K562 (cell line): ENCODE measurements at regions not wholly inside any gene's neighbourhood (a gene's known extent, or its start where the extent isn't known, plus 50 kb on each side); places are given as distances from the start of the nearest gene placed in this dataset.

Experiments used
- ATAC-seq: fragments of 200-7000 bp; cut with Tn5 transposase; 3 replicates; pipeline ENCODE4 v1.9.1; 2020; ENCODE audit warnings: moderate library complexity
- BruUV-seq: library from RNA; stranded (reverse); fragments of 400-500 nt; replicated peaks from 2 replicates; lab custom pipeline; 2021; lab: Mats Ljungman, UMichigan
- CTCF ChIA-PET: fragments of 300-600 bp; formaldehyde crosslinking; extraction: SDS; loops from one replicate; lab custom pipeline; 2021; ENCODE audit warnings: low intra/inter-chr PET ratio; lab: Yijun Ruan, JAX
- POLR2A ChIA-PET: fragments of 300-600, 350-650 bp; sonication (Branson Sonifier 250); formaldehyde crosslinking; extraction: SDS; loops from one replicate; lab custom pipeline; 2021; ENCODE audit warnings: antibody characterized with exemption, inconsistent platforms; lab: Yijun Ruan, JAX
- DNase-seq, 4 experiments: peaks; one replicate each; pipeline versions ENCODE4 v3.0.0 to v3.0.0-alpha.2; 2011 to 2018; ENCODE audit warnings: low spot score in 3 of 4, mixed read lengths in 3 of 4; ENCODE audit errors: extremely low read depth in 1 of 4
- FAIRE-seq: peaks from 2 replicates; lab custom pipeline; 2011; peaks lifted over from hg19 to GRCh38; lab: Jason Lieb, UNC
- H2AFZ ChIP-seq: 2 replicates; pipeline ENCODE4 v1.6.0; 2011; ENCODE audit warnings: low read depth, low read length, control low read depth, inconsistent platforms
- H3K27ac ChIP-seq: fragments of 200-600 bp; 3 replicates; pipeline ENCODE4 v1.8.0; 2011; ENCODE audit warnings: low read depth, mild to moderate bottlenecking, control low read depth, inconsistent platforms, low read length, moderate library complexity, mixed read lengths; ENCODE audit errors: extremely low read depth
- H3K27me3 ChIP-seq, 2 experiments: fragments of 300-600 bp in 1 of 2; 2 replicates in 1 of 2; 3 replicates in 1 of 2; pipeline versions ENCODE4 v1.6.0 to v1.8.0; 2011; ENCODE audit warnings: inconsistent platforms in 2 of 2, low read length in 2 of 2, mild to moderate bottlenecking in 1 of 2, mixed read lengths in 1 of 2, moderate library complexity in 1 of 2; ENCODE audit not compliant: control insufficient read depth in 2 of 2, insufficient read depth in 2 of 2
- H3K36me3 ChIP-seq: fragments of 300-600 bp; 3 replicates; pipeline ENCODE4 v1.8.0; 2011; ENCODE audit warnings: mild to moderate bottlenecking, low read length, inconsistent platforms; ENCODE audit not compliant: control insufficient read depth, insufficient read depth
- H3K4me1 ChIP-seq, 2 experiments: fragments of 200-600 bp in 1 of 2; replicated peaks in 1 of 2; 2 replicates in 1 of 2; 3 replicates in 1 of 2; pipeline versions ENCODE4 v1.5.1 to v1.8.0; 2011; ENCODE audit warnings: inconsistent platforms in 2 of 2, low read length in 2 of 2, mild to moderate bottlenecking in 1 of 2, mixed read lengths in 1 of 2, moderate library complexity in 1 of 2; ENCODE audit not compliant: control insufficient read depth in 2 of 2, insufficient read depth in 2 of 2
- H3K4me2 ChIP-seq: 2 replicates; pipeline ENCODE4 v1.6.1; 2011; ENCODE audit warnings: low read length, control low read depth, inconsistent platforms, mixed read lengths; ENCODE audit not compliant: insufficient read depth
- H3K4me3 ChIP-seq: fragments of 200-600 bp; sonication (generic), shearing (Covaris generic); 2 replicates; pipeline ENCODE4 v1.5.1; 2016; ENCODE audit warnings: control low read depth, inconsistent platforms
- H3K79me2 ChIP-seq: fragments of 200-600 bp; 3 replicates; pipeline ENCODE4 v1.8.0; 2011; ENCODE audit warnings: low read length, inconsistent platforms; ENCODE audit not compliant: control insufficient read depth, insufficient read depth
- H3K9ac ChIP-seq, 2 experiments: 2 replicates each; pipeline versions ENCODE4 v1.6.0 to v1.6.1; 2011; ENCODE audit warnings: low read depth in 2 of 2, low read length in 2 of 2, control low read depth in 1 of 2, inconsistent platforms in 1 of 2, mild to moderate bottlenecking in 1 of 2, mixed read lengths in 1 of 2; ENCODE audit not compliant: insufficient read depth in 1 of 2
- H3K9me1 ChIP-seq: one replicate; pipeline ENCODE4 v1.6.0; 2011; ENCODE audit warnings: inconsistent platforms, mild to moderate bottlenecking, low read length, moderate library complexity; ENCODE audit not compliant: control insufficient read depth, insufficient read depth
- H3K9me3 ChIP-seq: replicated peaks from 2 replicates; pipeline ENCODE4 v1.5.1; 2011; ENCODE audit warnings: low read depth, low read length, inconsistent platforms; ENCODE audit not compliant: control insufficient read depth, insufficient read depth
- H4K20me1 ChIP-seq: replicated peaks from 2 replicates; pipeline ENCODE4 v1.6.1; 2011; ENCODE audit warnings: low read length, inconsistent platforms, mixed read lengths; ENCODE audit not compliant: control insufficient read depth, insufficient read depth
- ATF4 ChIP-seq: fragments of 450-650 bp; formaldehyde crosslinking; IDR thresholded peaks from 2 replicates; pipeline ENCODE4 v1.4.0; 2022; ENCODE audit warnings: mild to moderate bottlenecking, moderate library complexity
- CEBPG ChIP-seq, 3 experiments: fragments of 200-800 bp in 1 of 3; sonication (Bioruptor generic) in 1 of 3; sonication (generic) in 1 of 3; formaldehyde crosslinking in 1 of 3; IDR thresholded peaks in 2 of 3; conservative IDR thresholded peaks in 1 of 3; 2 replicates each; pipeline versions ENCODE4 v1.6.1 to v1.8.0; 2016 to 2022; ENCODE audit warnings: missing compliant biosample characterization in 2 of 3, missing genetic modification characterization in 2 of 3, mild to moderate bottlenecking in 1 of 3, missing genetic modification reagents in 1 of 3
- CHD1 ChIP-seq: fragments of 200-600 bp; sonication (generic); IDR thresholded peaks from one replicate; pipeline ENCODE4 v1.6.1; 2012; ENCODE audit warnings: mild to moderate bottlenecking, moderate library complexity, low read length, inconsistent platforms
- HOXB6 ChIP-seq: fragments of 250-450 bp; sonication (Bioruptor Pico); IDR thresholded peaks from 2 replicates; pipeline ENCODE4 v1.5.1; 2022; ENCODE audit warnings: mild to moderate bottlenecking, borderline replicate concordance
- MITF ChIP-seq: IDR thresholded peaks from 2 replicates; pipeline ENCODE4 v1.6.1; 2014; ENCODE audit warnings: antibody characterized with exemption
- NR2C2 ChIP-seq, 2 experiments: fragments of 200-800 bp in 1 of 2; sonication (Bioruptor generic) in 1 of 2; sonication (generic) in 1 of 2; formaldehyde crosslinking in 1 of 2; IDR thresholded peaks; 2 replicates each; pipeline versions ENCODE4 v1.6.1 to v1.8.0; 2016 to 2022; ENCODE audit warnings: mild to moderate bottlenecking in 1 of 2, missing compliant biosample characterization in 1 of 2, missing genetic modification characterization in 1 of 2, missing genetic modification reagents in 1 of 2
- RBM14 ChIP-seq: fragments of 200-400 bp; formaldehyde crosslinking; IDR thresholded peaks from 2 replicates; pipeline ENCODE4 v1.6.1; 2018; ENCODE audit warnings: low read depth, mild to moderate bottlenecking, low read length, moderate library complexity, borderline replicate concordance; ENCODE audit not compliant: insufficient read depth
- RCOR1 ChIP-seq, 2 experiments: IDR thresholded peaks; 2 replicates each; pipeline ENCODE4 v1.6.1; 2012; ENCODE audit warnings: low read depth in 2 of 2, low read length in 2 of 2, borderline replicate concordance in 1 of 2, improper control_type of control experiment in 1 of 2
- SAFB ChIP-seq: fragments of 200-400 bp; formaldehyde crosslinking; IDR thresholded peaks from 2 replicates; pipeline ENCODE4 v1.6.1; 2017; ENCODE audit warnings: low read depth, low read length, borderline replicate concordance
- THAP12 ChIP-seq: fragments of 250-450 bp; sonication (Bioruptor Pico); IDR thresholded peaks from 2 replicates; pipeline ENCODE4 v1.9.0; 2021; ENCODE audit warnings: mild to moderate bottlenecking, inconsistent platforms
- ZNF277 ChIP-seq: fragments of 250-450 bp; sonication (Bioruptor Pico); IDR thresholded peaks from 2 replicates; pipeline ENCODE4 v1.8.0; 2022; ENCODE audit warnings: inconsistent platforms, mild to moderate bottlenecking, moderate library complexity, borderline replicate concordance
- WGBS: fragments of 100-300 bp; shearing (Covaris generic); methylation state at CpG from one replicate; pipeline ENCODE4 v1.1.6; 2016; ENCODE audit warnings: low coverage, mixed read lengths; ENCODE audit not compliant: insufficient coverage; ENCODE audit errors: missing lambda C conversion rate; 5-methylcytosine and 5-hydroxymethylcytosine counted together
- in situ Hi-C: fragments of 300-500 bp; cut with MboI; formaldehyde crosslinking; loops from 4 replicates; pipeline ENCODE4 v1.15.0; 2018; ENCODE audit warnings: inconsistent platforms, mixed read lengths
- intact Hi-C: fragments of 100-400 bp; cut with micrococcal nuclease; formaldehyde crosslinking; loops from 2 replicates; pipeline ENCODE4 v1.14.2; 2022

GRCh38 chr1:73382966-73383365, 815.0 kb downstream of the LRRIQ3 start (continued):
- TF ChIP-seq CHD1 = no peak
- TF ChIP-seq, all 486 proteins: peak for 0

GRCh38 chr1:73366734-73367413, 831.1 kb downstream of the LRRIQ3 start:
- ATAC-seq = no peak
- H2AFZ ChIP-seq = no peak overlapping the region
- no peak for DNase-seq
- H3K36me3 ChIP-seq = no peaks in the 10 kb centered on the region
- no peaks in the 10 kb centered on the region for H3K79me2 ChIP-seq
- FAIRE-seq = no peak
- H3K9me3 ChIP-seq = no peaks in the 10 kb centered on the region
- H3K27me3 ChIP-seq = no peaks in the 10 kb centered on the region
- CTCF ChIA-PET = no interaction called here
- no peak overlapping the region for H3K4me2 ChIP-seq
- intact Hi-C loops = no loop called here
- no TSS peak for BruUV-seq
- H3K27ac ChIP-seq = no peak overlapping the region
- WGBS = 1% methylated on average over 5 of the region's 5 CpGs
- H3K4me1 ChIP-seq = no peaks in the 10 kb centered on the region
- POLR2A ChIA-PET = no interaction called here
- no peak overlapping the region for H3K9ac ChIP-seq
- no peaks in the 10 kb centered on the region for H3K9me1 ChIP-seq
- no peaks in the 10 kb centered on the region for H4K20me1 ChIP-seq
- in situ Hi-C loops = no loop called here
- no peak overlapping the region for H3K4me3 ChIP-seq
- TF ChIP-seq ATF4 = peak; percentile 91
- TF ChIP-seq SAFB = no peak
- no peak for TF ChIP-seq ZNF277 (CRISPR knock-in tag)
- no peak for TF ChIP-seq CHD1
- no peak for TF ChIP-seq HOXB6
- TF ChIP-seq NR2C2 (CRISPR knock-in tag; IDR thresholded peaks at IDR 0.05) = no peak
- peak; percentile 44; the same call in 1 of the 2 replicates for TF ChIP-seq NR2C2 (tag; IDR thresholded peaks at IDR 0.05)
- TF ChIP-seq RBM14 = no peak
- no peak for TF ChIP-seq THAP12 (CRISPR knock-in tag)
- TF ChIP-seq CEBPG (CRISPR knock-in tag; IDR thresholded peaks at IDR 0.05) = no peak
- peak; percentile 19 to 77; a peak in 2 of 4 replicates for TF ChIP-seq CEBPG (tag; conservative IDR thresholded peaks at IDR 0.05 in 1 of 2, IDR thresholded peaks at IDR 0.05 in 1 of 2)
- no peak for TF ChIP-seq RCOR1 (IDR thresholded peaks at IDR 0.05; ENCODE audit: borderline replicate concordance in 1 of 2, low read depth in 2 of 2, low read length in 2 of 2)
- TF ChIP-seq MITF = no peak
